ENCODE measurements at regions not wholly inside any gene's neighbourhood (a gene's known extent, or its start where the extent isn't known, plus 50 kb on each side); places are given as distances from the start of the nearest gene placed in this dataset.

- TF ChIP-seq CTCF (IDR thresholded peaks at IDR 0.05) (no peak), POLR2A (IDR thresholded peaks at IDR 0.05) (no peak)
These were observed 300.7 kb upstream of the IRX4 start for GRCh38 chr5:2183154-2184025.

Measured in body of pancreas (tissue), 4 donors.